GM18870 (cell line): ENCODE measurements at regions not wholly inside any gene's neighbourhood (a gene's known extent, or its start where the extent isn't known, plus 50 kb on each side); places are given as distances from the start of the nearest gene placed in this dataset.
"Not testable (repeated sequence)": the region's sequence is repeated elsewhere in the genome, so short reads cannot be mapped to it uniquely, and the experiment has no call there.

Experiments
- ATAC-seq: cut with Tn5 transposase; IDR thresholded peaks from one replicate; pipeline ENCODE4 v1.9.1; 2021; ENCODE audit warnings: moderate library complexity; ENCODE audit not compliant: unreplicated experiment

- no peak for ATAC-seq
These were observed 175.3 kb upstream of the TCF4 start for GRCh38 chr18:55763298-55763697.

GRCh38 chr18:55762424-55762823, 174.4 kb upstream of the TCF4 start:
- ATAC-seq: no peak

- no peak for ATAC-seq
These were observed 165.8 kb upstream of the TCF4 start for GRCh38 chr18:55753643-55754263.

DNA sequence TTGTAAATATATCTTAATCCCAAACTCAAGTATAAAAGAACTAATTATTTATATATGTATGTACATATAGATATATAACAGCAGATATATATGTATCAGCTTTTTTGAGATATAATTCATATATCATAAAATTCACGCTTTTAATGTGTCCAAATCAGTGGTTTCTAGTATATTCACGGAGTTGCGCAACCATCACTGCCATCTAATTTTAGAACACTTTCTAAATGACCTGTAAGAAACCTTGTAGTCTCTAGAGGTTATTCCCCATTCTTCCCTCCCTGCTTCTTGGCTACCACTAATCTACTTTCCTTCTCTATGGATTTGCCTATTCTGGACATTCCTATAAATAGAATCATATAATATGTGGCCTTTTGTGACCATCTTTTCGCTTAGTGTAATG, 163.5 kb upstream of the TCF4 start:
- no peak for ATAC-seq

DNA sequence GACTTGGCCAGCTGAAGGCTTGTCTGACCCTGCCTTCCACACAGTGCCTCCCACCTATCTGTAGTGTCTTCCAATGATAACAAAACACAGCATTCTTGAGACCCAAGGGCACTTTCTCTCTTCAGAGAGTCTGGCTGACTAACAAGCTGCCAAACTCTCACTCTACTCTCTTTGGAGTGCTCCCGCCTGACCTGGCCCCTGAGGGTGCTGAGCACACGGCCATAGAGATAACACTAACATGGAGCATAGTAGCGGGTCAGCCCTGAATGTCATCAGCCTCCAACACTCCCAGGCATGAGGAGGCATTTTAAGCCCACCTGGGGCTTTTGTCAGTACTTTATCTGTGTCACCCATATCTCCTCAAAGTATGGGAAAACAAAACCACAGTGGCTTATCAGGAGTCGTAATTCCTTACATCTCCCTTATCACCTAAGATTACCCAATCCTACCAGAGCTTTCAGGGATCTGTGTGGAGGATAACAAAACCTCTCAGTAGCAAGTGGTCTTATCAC, 160.3 kb upstream of the TCF4 start:
- no peak for ATAC-seq

DNA sequence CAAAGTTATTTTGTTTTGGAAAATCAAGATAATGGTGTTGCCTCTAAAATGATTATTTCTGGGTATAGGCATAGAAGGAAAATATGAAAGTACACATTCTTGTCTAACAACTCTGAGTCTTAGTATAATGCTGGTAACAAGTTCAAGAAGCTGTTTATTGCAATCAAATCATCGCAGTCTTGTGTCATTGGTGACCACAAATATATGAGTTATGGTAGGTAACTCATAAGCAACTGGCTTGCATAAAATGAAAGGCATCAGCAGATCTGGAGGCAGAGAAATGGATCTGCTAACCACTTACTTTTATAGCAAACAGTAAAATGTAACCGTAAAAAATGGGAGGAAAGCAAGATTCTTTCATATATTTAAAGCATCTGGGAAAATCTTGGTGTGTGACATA, 156.2 kb upstream of the TCF4 start:
- ATAC-seq: no peak

GRCh38 chr18:55743736-55744135, 155.7 kb upstream of the TCF4 start:
- no peak for ATAC-seq

DNA sequence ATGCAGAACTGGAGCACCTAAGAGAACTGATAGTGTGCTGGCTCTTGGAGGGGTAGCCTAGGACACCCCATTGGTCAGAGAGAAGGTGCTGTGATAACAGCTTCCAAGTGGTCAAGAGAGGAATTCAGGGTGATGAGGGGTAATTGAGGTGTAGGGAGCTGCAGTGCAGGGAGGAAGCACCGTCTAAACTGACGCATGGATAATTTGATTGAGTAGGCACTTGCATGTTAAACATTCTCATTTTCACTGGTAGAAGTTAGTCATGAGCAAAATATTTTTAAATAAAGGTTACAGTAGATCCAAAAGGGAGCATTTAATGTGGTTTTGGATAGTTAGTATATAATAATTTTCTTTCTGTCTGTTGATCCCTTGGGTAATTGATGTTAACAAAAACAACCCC, 155.1 kb upstream of the TCF4 start:
- no peak for ATAC-seq

GRCh38 chr18:55739488-55739887, 151.5 kb upstream of the TCF4 start:
- no peak for ATAC-seq

GRCh38 chr18:55738483-55739114, 150.6 kb upstream of the TCF4 start:
- no peak for ATAC-seq

GRCh38 chr18:55737781-55738468, 149.9 kb upstream of the TCF4 start:
- ATAC-seq: no peak

GRCh38 chr18:55737266-55737665, 149.3 kb upstream of the TCF4 start:
- ATAC-seq: no peak

- no peak for ATAC-seq
These were observed 148.0 kb upstream of the TCF4 start for GRCh38 chr18:55735969-55736368.

DNA sequence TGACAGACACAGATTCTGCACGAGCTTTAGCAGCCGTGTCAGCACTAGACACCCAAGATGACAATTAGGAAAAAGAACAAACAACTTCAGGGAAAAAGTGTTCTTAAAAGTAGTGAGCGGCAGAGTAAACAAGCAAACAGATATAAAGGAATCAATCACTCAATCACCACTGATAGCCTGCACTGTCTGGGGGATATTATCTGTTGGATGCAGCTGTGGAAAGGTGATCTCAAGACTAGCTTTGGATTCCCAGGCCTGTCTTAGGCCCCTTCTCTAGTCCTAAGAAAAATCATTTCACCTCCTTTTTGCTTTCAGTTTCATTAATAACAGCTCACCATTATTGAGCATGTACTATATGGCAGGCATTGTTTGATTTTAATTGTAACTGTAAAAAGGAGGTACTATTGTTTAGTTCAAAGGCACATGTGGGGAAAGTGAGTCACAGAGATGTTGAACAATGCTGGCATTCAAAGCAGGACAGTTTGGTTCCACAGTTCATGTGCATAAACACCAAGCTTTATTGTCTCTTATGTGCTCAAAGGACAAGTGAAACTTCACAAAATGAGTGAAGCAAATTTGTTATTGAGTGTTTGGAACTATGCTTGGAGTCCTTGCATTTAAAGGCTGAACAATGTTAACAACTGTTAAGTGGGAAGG, 147.3 kb upstream of the TCF4 start:
- ATAC-seq: no peak

GRCh38 chr18:55732227-55733106, 144.5 kb upstream of the TCF4 start:
- no peak for ATAC-seq

GRCh38 chr18:55731594-55732042, 143.6 kb upstream of the TCF4 start:
- peak; percentile 52 for ATAC-seq

GRCh38 chr18:55721006-55721405, 133.0 kb upstream of the TCF4 start:
- not testable (repeated sequence) for ATAC-seq

GRCh38 chr18:55713707-55714106, 125.7 kb upstream of the TCF4 start:
- no peak for ATAC-seq

GRCh38 chr18:55706898-55707297, 118.9 kb upstream of the TCF4 start:
- ATAC-seq: no peak

- ATAC-seq: no peak
These were observed 111.3 kb upstream of the TCF4 start for GRCh38 chr18:55699233-55699765.
